Right cardiac atrium (tissue), 5 donors: ENCODE measurements at regions not wholly inside any gene's neighbourhood (a gene's known extent, or its start where the extent isn't known, plus 50 kb on each side); places are given as distances from the start of the nearest gene placed in this dataset.
A peak's percentile ranks its signal among the peaks of the same experiment; 100 is the strongest.
"Not testable (repeated sequence)": the region's sequence is repeated elsewhere in the genome, so short reads cannot be mapped to it uniquely, and the experiment has no call there.

Source experiments
- ATAC-seq, 2 donors: fragments of 200-7000 bp; cut with Tn5 transposase; one replicate each; pipeline versions ENCODE4 v1.8.0 to v1.9.1; 2020; ENCODE audit warnings: moderate library complexity in 2 of 2, mild to moderate bottlenecking in 1 of 2
- DNase-seq, 3 donors: peaks; one replicate each; pipeline ENCODE4 v3.0.0-alpha.2; 2020
- H3K27ac ChIP-seq: one replicate; pipeline ENCODE4 v1.5.1; 2013; ENCODE audit warnings: mild to moderate bottlenecking, low read length, control low read depth, moderate library complexity
- H3K27me3 ChIP-seq: one replicate; pipeline ENCODE4 v1.6.1; 2013; ENCODE audit not compliant: control insufficient read depth, insufficient read depth
- H3K4me1 ChIP-seq: one replicate; pipeline ENCODE4 v1.6.1; 2013; ENCODE audit warnings: low read length; ENCODE audit not compliant: control insufficient read depth, insufficient read depth
- H3K4me3 ChIP-seq: one replicate; pipeline ENCODE4 v1.5.1; 2013; ENCODE audit warnings: low read length, control low read depth
- H3K9me3 ChIP-seq: one replicate; pipeline ENCODE4 v1.6.1; 2013; ENCODE audit warnings: low read length; ENCODE audit not compliant: control insufficient read depth
- WGBS: extraction: QIAGEN DNeasy Blood & Tissue Kit; methylation state at CpG from one replicate; pipeline ENCODE4 v1.1.7; 2013; 5-methylcytosine and 5-hydroxymethylcytosine counted together
- intact Hi-C, 4 donors: fragments of 100-400 bp; cut with DNase I; formaldehyde crosslinking; loops; one replicate each; pipeline versions ENCODE4 v1.11.0 to v1.14.0; 2022 to 2023
- donor health status: healthy with polysubstance abuse.
- donor health status: DM: no; HTN: yes; CAD: no.
- donor health status: DM: no; HTN: no; CAD: no.
- donor health status: DM: no; HTN: yes; CAD: no; lungs with severe emphysema.
- donor health status: DM: yes; HTN: yes; CAD: no.

GRCh38 chr13:32845952-32846950 is 170.0 kb upstream of the KL start:
- intact Hi-C loops: no loop called here
- Histone ChIP-seq H3K9me3 (no peaks in the 10 kb centered on the region), H3K4me3 (no peak overlapping the region), H3K4me1 (peaks cover 10% of the 10 kb centered on the region), H3K27ac (no peak overlapping the region), H3K27me3 (no peaks in the 10 kb centered on the region)
- DNase-seq (no peak), ATAC-seq (no peak)
- WGBS: 59% methylated on average over 12 of the region's 12 CpGs

GRCh38 chr13:32847976-32848375 is 168.2 kb upstream of the KL start:
- WGBS: 70% methylated on average over 10 of the region's 10 CpGs
- H3K4me1 ChIP-seq, intact Hi-C loops, H3K4me3 ChIP-seq, H3K27me3 ChIP-seq, H3K27ac ChIP-seq, H3K9me3 ChIP-seq: not testable (repeated sequence)
- peak in 1 of 3 donors; percentile 43 for DNase-seq
- peak; percentile 52 to 61 for ATAC-seq

GRCh38 chr13:32849369-32849768 is 166.9 kb upstream of the KL start:
- Histone ChIP-seq H3K4me1 (peaks cover 8% of the 10 kb centered on the region), H3K4me3 (no peak overlapping the region), H3K27ac (no peak overlapping the region), H3K27me3 (no peaks in the 10 kb centered on the region), H3K9me3 (no peaks in the 10 kb centered on the region)
- intact Hi-C loops: no loop called here
- ATAC-seq: peak; percentile 16 to 33
- 68% methylated on average over 9 of the region's 9 CpGs for WGBS
- no peak for DNase-seq

GRCh38 chr13:32850316-32851052 is 165.7 kb upstream of the KL start:
- intact Hi-C loops: no loop called here
- Histone ChIP-seq H3K9me3 (no peaks in the 10 kb centered on the region), H3K27ac (no peak overlapping the region), H3K4me3 (no peak overlapping the region), H3K4me1 (peaks cover 8% of the 10 kb centered on the region), H3K27me3 (no peaks in the 10 kb centered on the region)
- ATAC-seq (no peak), DNase-seq (no peak)
- WGBS: 79% methylated on average over 8 of the region's 8 CpGs

- Histone ChIP-seq H3K27ac (no peak overlapping the region), H3K4me3 (no peak overlapping the region), H3K9me3 (no peaks in the 10 kb centered on the region), H3K4me1 (peaks cover 8% of the 10 kb centered on the region), H3K27me3 (no peaks in the 10 kb centered on the region)
- DNase-seq (no peak), ATAC-seq (no peak)
- intact Hi-C loops: no loop called here
- 66% methylated on average over 8 of the region's 8 CpGs for WGBS
Observed at GRCh38 chr13:32851083-32852069, 164.8 kb upstream of the KL start.

- peaks cover 8% of the 10 kb centered on the region for H3K4me1 ChIP-seq
- no peaks in the 10 kb centered on the region for H3K27me3 ChIP-seq
- WGBS: 94% methylated on average over 1 of the region's 1 CpG
- DNase-seq (no peak), ATAC-seq (no peak)
- intact Hi-C loops: no loop called here
- H3K9me3 ChIP-seq: no peaks in the 10 kb centered on the region
- H3K27ac ChIP-seq: no peak overlapping the region
- no peak overlapping the region for H3K4me3 ChIP-seq
Observed at GRCh38 chr13:32852526-32852925, 163.7 kb upstream of the KL start.

- Histone ChIP-seq H3K9me3 (peaks cover 5% of the 10 kb centered on the region), H3K4me3 (no peak overlapping the region), H3K27me3 (no peaks in the 10 kb centered on the region), H3K27ac (no peak overlapping the region), H3K4me1 (no peaks in the 10 kb centered on the region)
- WGBS: 86% methylated on average over 2 of the region's 2 CpGs
- no peak for ATAC-seq
- no peak for DNase-seq
- intact Hi-C loops: no loop called here
Observed at GRCh38 chr13:32857077-32857476, 159.1 kb upstream of the KL start.

GRCh38 chr13:32857689-32858088 is 158.5 kb upstream of the KL start:
- DNase-seq: no peak
- H3K4me1 ChIP-seq: no peaks in the 10 kb centered on the region
- H3K9me3 ChIP-seq: peaks cover 5% of the 10 kb centered on the region
- H3K27me3 ChIP-seq: no peaks in the 10 kb centered on the region
- no peak overlapping the region for H3K4me3 ChIP-seq
- no peak for ATAC-seq
- no peak overlapping the region for H3K27ac ChIP-seq
- intact Hi-C loops: no loop called here
- WGBS: 94% methylated on average over 6 of the region's 6 CpGs

GRCh38 chr13:32859707-32860292 is 156.4 kb upstream of the KL start:
- no peaks in the 10 kb centered on the region for H3K27me3 ChIP-seq
- intact Hi-C loops: no loop called here
- peaks cover 5% of the 10 kb centered on the region for H3K9me3 ChIP-seq
- H3K4me3 ChIP-seq: no peak overlapping the region
- H3K27ac ChIP-seq: no peak overlapping the region
- H3K4me1 ChIP-seq: no peaks in the 10 kb centered on the region
- WGBS: 92% methylated on average over 14 of the region's 14 CpGs
- DNase-seq: no peak
- no peak for ATAC-seq

GRCh38 chr13:32861304-32861703 is 154.9 kb upstream of the KL start:
- intact Hi-C loops: no loop called here
- no peak for DNase-seq
- H3K27me3 ChIP-seq: no peaks in the 10 kb centered on the region
- no peak overlapping the region for H3K27ac ChIP-seq
- H3K9me3 ChIP-seq: peaks cover 5% of the 10 kb centered on the region
- no peak for ATAC-seq
- WGBS: 90% methylated on average over 3 of the region's 3 CpGs
- no peak overlapping the region for H3K4me3 ChIP-seq
- H3K4me1 ChIP-seq: no peaks in the 10 kb centered on the region
